SW480 (cell line): ENCODE measurements at regions not wholly inside any gene's neighbourhood (a gene's known extent, or its start where the extent isn't known, plus 50 kb on each side); places are given as distances from the start of the nearest gene placed in this dataset.

Experiments used
- DNase-seq: peaks from one replicate; pipeline ENCODE4 v3.0.0-alpha.2; 2016; ENCODE audit warnings: low spot score

DNA sequence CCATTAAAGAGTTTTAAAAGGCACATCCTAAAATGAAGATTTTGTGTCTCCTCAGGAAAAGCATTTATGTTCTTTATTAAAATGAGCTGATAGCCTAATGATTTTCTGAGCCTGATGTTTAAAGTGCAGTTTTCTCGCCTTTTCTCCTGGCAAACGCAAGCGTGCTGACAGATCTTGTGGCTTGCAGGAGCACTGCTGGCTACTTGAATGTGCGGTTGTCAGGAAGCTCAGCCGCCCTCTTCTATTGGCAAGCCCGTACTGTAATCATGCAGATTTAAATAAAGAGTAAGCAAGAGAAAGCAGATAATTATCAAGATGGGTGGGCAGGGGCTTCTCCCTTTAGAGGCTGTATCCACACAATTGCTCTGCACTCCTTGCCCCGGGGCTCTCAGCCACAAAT, 139.5 kb upstream of the SPHKAP start:
- no peak for DNase-seq

GRCh38 chr2:228318218-228318617, 136.7 kb upstream of the SPHKAP start:
- DNase-seq = peak; percentile 20

DNA sequence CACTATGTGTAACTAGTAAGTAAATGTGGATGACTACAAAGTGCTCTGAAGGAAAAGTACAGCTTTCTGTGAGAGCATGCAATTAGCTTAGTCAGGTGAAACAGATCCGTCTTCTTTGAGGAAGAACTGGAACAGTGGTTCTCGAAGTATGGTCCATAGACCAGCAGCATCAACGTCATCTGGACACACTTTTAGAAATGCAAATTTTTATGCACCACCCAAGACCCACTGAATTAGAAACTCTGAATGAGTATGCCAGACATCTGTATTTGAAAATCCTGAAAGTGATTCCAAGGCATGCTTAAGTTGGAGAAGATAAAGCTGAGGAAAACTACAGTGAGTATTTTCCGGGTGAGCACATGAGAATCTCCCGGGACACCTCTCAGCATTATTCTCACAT, 130.7 kb upstream of the SPHKAP start:
- no peak for DNase-seq

DNA sequence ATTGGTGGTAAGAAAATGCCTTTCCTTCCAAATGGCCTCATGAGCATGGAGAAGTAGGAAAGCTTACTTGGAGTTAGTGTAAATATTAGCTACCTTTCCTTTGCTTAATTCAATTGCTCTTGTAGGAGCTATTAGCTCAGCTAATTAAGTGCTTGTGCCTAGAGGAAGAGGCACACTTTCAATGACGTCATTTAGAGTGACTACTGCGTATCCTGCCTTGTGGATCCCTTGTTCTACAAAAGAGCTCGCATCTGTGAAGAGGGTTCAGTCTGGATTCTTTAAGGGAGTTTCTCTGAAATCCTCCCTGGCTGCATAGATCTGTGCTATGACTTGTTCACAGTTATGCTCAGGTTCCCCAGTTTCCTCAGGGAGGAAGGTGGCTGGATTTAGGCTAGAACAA, 122.5 kb upstream of the SPHKAP start:
- DNase-seq = no peak

DNA sequence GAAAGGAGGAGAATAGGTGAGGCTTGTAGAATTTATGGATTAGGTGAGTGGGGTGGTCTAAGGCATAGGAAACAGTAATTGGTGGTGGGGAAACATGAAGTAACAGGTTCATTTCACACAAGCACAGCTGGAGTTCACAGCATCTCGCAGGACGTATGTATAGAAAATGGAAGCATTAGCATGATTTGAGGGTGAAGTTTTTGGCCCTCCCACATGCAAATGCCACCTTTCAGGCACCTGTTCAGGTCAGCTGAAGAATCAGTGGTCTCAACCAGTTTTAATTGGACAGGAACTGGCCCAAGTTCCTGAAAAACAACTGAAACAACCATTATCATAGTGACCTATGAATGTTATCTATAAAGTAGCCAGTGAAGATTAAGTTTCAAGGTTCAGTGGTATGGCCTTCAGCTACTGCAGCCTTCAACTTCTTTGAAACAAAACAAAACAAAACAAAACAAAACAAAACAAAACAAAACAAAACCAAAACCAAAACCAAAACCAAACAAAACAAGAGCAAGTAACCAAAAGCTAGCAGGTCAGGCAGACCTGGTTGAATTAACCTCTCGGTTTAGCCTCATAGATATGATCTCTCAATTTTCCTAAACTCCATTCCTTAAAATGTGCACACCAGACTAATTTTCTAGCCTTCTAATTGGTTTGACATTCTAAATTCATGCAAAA, 102.1 kb upstream of the SPHKAP start:
- DNase-seq = no peak

GRCh38 chr2:228282376-228282775, 100.9 kb upstream of the SPHKAP start:
- DNase-seq = no peak

DNA sequence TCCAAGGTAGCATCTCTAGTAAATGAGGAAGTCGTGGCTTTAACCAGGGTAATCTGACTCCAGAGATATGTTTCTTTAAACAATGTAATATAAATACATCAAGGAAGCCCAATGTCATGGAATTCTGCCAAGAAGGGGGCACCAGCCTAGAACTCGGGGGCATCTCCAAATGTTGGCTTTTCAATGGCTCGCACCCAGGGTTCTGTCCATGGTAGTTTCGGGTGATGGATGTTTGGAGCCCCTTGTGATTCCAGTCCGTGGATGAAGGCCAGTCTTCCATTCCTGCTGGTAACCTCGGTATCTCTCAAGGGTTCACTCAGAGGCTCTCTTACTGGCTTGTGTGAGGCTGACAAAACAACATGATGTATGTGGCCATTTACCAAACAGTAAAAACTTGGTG, 91.7 kb upstream of the SPHKAP start:
- no peak for DNase-seq

GRCh38 chr2:228269351-228269750, 87.9 kb upstream of the SPHKAP start:
- DNase-seq = no peak

GRCh38 chr2:228268756-228269155, 87.3 kb upstream of the SPHKAP start:
- DNase-seq = no peak

- DNase-seq = no peak
Observed at GRCh38 chr2:228268301-228268700, 86.8 kb upstream of the SPHKAP start.

GRCh38 chr2:228263156-228263555, 81.7 kb upstream of the SPHKAP start:
- no peak for DNase-seq

- DNase-seq = no peak
Observed at GRCh38 chr2:228261546-228261945, 80.1 kb upstream of the SPHKAP start.

- DNase-seq = no peak
Observed at GRCh38 chr2:228257379-228257778, 75.9 kb upstream of the SPHKAP start.

- no peak for DNase-seq
Observed at GRCh38 chr2:228253752-228254151, 72.3 kb upstream of the SPHKAP start.

- DNase-seq = no peak
Observed at GRCh38 chr2:228247335-228247734, 65.8 kb upstream of the SPHKAP start.

GRCh38 chr2:228245601-228246000, 64.1 kb upstream of the SPHKAP start:
- DNase-seq = no peak

DNA sequence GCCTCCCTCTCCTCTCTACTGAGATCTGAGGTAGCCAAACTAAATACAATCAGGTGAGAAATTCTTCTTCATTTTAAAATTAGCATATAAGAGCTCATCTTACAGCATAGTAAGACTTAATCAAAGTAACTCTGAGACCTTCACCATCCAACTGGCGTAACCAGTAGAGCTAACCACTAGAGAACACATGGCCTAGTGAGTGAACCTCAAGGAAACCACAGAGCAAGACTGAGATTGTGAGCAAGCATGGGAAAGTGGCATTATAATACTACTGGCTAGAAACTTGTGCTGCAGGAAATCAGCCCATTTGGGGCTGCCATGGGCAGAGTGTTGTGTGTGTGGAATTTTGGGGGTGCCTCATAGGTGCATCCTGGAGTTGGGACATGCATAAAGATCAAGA, 61.1 kb upstream of the SPHKAP start:
- no peak for DNase-seq

- no peak for DNase-seq
Observed at GRCh38 chr2:228239907-228240561, 58.5 kb upstream of the SPHKAP start.

GRCh38 chr2:228239207-228239906, 57.9 kb upstream of the SPHKAP start:
- DNase-seq = no peak
